H1 (cell line): ENCODE measurements at regions not wholly inside any gene's neighbourhood (a gene's known extent, or its start where the extent isn't known, plus 50 kb on each side); places are given as distances from the start of the nearest gene placed in this dataset.
"Not testable (repeated sequence)": the region's sequence is repeated elsewhere in the genome, so short reads cannot be mapped to it uniquely, and the experiment has no call there.

Source experiments
- CTCF ChIA-PET: fragments of 300-600 bp; sonication (Branson Sonifier 250); formaldehyde crosslinking; loops from one replicate; lab custom pipeline; 2021; ENCODE audit not compliant: partially characterized antibody; lab: Charles Lee
- POLR2A ChIA-PET: fragments of 300-600 bp; sonication (Branson Sonifier 250); formaldehyde crosslinking; loops from one replicate; lab custom pipeline; 2021; ENCODE audit warnings: inconsistent platforms; ENCODE audit not compliant: partially characterized antibody; lab: Charles Lee
- DNase-seq, 2 experiments: peaks; one replicate each; pipeline versions ENCODE4 v3.0.0 to v3.0.0-alpha.2; 2010 to 2022; ENCODE audit warnings: low spot score in 2 of 2, low read depth in 1 of 2, mixed read lengths in 1 of 2
- FAIRE-seq: peaks from 2 replicates; lab custom pipeline; 2011; peaks lifted over from hg19 to GRCh38; lab: Jason Lieb, UNC
- H2AFZ ChIP-seq: 2 replicates; pipeline ENCODE4 v1.8.1; 2012; ENCODE audit warnings: low read length, inconsistent platforms
- H2AK5ac ChIP-seq: 2 replicates; pipeline ENCODE4 v1.6.1; 2013; ENCODE audit warnings: low read depth, low read length
- H2BK120ac ChIP-seq: replicated peaks from 2 replicates; pipeline ENCODE3; 2013; ENCODE audit warnings: low read depth, low read length, inconsistent platforms
- H2BK12ac ChIP-seq: 2 replicates; pipeline ENCODE4 v1.6.1; 2013; ENCODE audit warnings: low read depth, low read length
- H2BK15ac ChIP-seq: 2 replicates; pipeline ENCODE4 v1.6.1; 2013; ENCODE audit warnings: low read length
- H2BK20ac ChIP-seq: 2 replicates; pipeline ENCODE4 v1.6.1; 2013; ENCODE audit warnings: low read length
- H2BK5ac ChIP-seq: 2 replicates; pipeline ENCODE4 v1.6.1; 2013; ENCODE audit warnings: low read depth, low read length
- H3K14ac ChIP-seq: 2 replicates; pipeline ENCODE4 v1.6.1; 2013; ENCODE audit warnings: inconsistent platforms; ENCODE audit not compliant: insufficient read length
- H3K18ac ChIP-seq: 2 replicates; pipeline ENCODE4 v1.6.1; 2013; ENCODE audit warnings: low read length; ENCODE audit errors: extremely low read depth
- H3K23ac ChIP-seq: 2 replicates; pipeline ENCODE4 v1.6.1; 2013; ENCODE audit warnings: inconsistent platforms; ENCODE audit not compliant: insufficient read length
- H3K23me2 ChIP-seq: 2 replicates; pipeline ENCODE4 v1.6.1; 2013; ENCODE audit warnings: low read depth, low read length
- H3K27ac ChIP-seq: 2 replicates; pipeline ENCODE4 v1.6.1; 2011; ENCODE audit warnings: low read depth, low read length, inconsistent platforms
- H3K27me3 ChIP-seq, 4 experiments: replicated peaks in 1 of 4; 1 replicate in 1 of 4; 2 replicates in 3 of 4; pipeline versions ENCODE4 v1.6.1 to v1.8.1; 2011 to 2013; ENCODE audit warnings: low read length in 3 of 4, mild to moderate bottlenecking in 3 of 4, inconsistent platforms in 2 of 4, mixed read lengths in 2 of 4, moderate library complexity in 1 of 4; ENCODE audit not compliant: control insufficient read depth in 3 of 4, insufficient read depth in 3 of 4; ENCODE audit errors: extremely low read depth in 1 of 4
- H3K36me3 ChIP-seq, 4 experiments: 2 replicates each; pipeline versions ENCODE4 v1.6.1 to v1.8.1; 2011 to 2013; ENCODE audit warnings: mild to moderate bottlenecking in 4 of 4, low read length in 3 of 4, moderate library complexity in 2 of 4, control low read depth in 1 of 4, inconsistent platforms in 1 of 4; ENCODE audit not compliant: insufficient read depth in 4 of 4, control insufficient read depth in 2 of 4
- H3K4ac ChIP-seq: replicated peaks from 2 replicates; pipeline ENCODE3; 2013; ENCODE audit warnings: low read length, low read depth, mixed read lengths, inconsistent platforms; ENCODE audit not compliant: insufficient read length
- H3K4me1 ChIP-seq, 4 experiments: replicated peaks in 1 of 4; 1 replicate in 1 of 4; 2 replicates in 3 of 4; pipeline versions ENCODE4 v1.6.1 to v1.8.1; 2011 to 2013; ENCODE audit warnings: low read length in 3 of 4, inconsistent platforms in 2 of 4, mixed read lengths in 1 of 4; ENCODE audit not compliant: insufficient read depth in 4 of 4, control insufficient read depth in 3 of 4
- H3K4me2 ChIP-seq, 2 experiments: 2 replicates each; pipeline versions ENCODE4 v1.6.1 to v1.8.1; 2011 to 2013; ENCODE audit warnings: low read depth in 2 of 2, low read length in 2 of 2, control low read depth in 1 of 2, inconsistent platforms in 1 of 2, mild to moderate bottlenecking in 1 of 2; ENCODE audit not compliant: insufficient read depth in 1 of 2
- H3K4me3 ChIP-seq, 4 experiments: fragments of 200-600, 300-600 bp in 1 of 4; sonication (generic), shearing (Covaris generic), sonication (Bioruptor Twin) in 1 of 4; 2 replicates each; pipeline versions ENCODE4 v1.5.1 to v1.8.1; 2011 to 2016; ENCODE audit warnings: low read length in 4 of 4, low read depth in 3 of 4, control low read depth in 2 of 4, inconsistent platforms in 2 of 4, mild to moderate bottlenecking in 2 of 4, mixed read lengths in 1 of 4, moderate library complexity in 1 of 4; ENCODE audit not compliant: insufficient read depth in 2 of 4; ENCODE audit errors: extremely low read depth in 1 of 4
- H3K56ac ChIP-seq: replicated peaks from 2 replicates; pipeline ENCODE3; 2013; ENCODE audit warnings: low read depth, mild to moderate bottlenecking, mixed read lengths, low read length, inconsistent platforms; ENCODE audit not compliant: insufficient read length
- H3K79me1 ChIP-seq: 2 replicates; pipeline ENCODE4 v1.6.1; 2013; ENCODE audit warnings: low read depth, low read length, control low read depth
- H3K79me2 ChIP-seq, 2 experiments: 2 replicates each; pipeline versions ENCODE4 v1.6.1 to v1.8.1; 2012 to 2013; ENCODE audit warnings: low read length in 2 of 2, mild to moderate bottlenecking in 2 of 2, inconsistent platforms in 1 of 2; ENCODE audit not compliant: insufficient read depth in 2 of 2, control insufficient read depth in 1 of 2
- H3K9ac ChIP-seq, 4 experiments: replicated peaks in 1 of 4; 1 replicate in 1 of 4; 2 replicates in 3 of 4; pipeline versions ENCODE4 v1.6.1 to v1.8.1; 2011 to 2013; ENCODE audit warnings: low read depth in 3 of 4, low read length in 3 of 4, control low read depth in 2 of 4, mild to moderate bottlenecking in 2 of 4, moderate library complexity in 2 of 4, inconsistent platforms in 1 of 4; ENCODE audit errors: extremely low read depth in 1 of 4
- H3K9me3 ChIP-seq, 2 experiments: 2 replicates each; pipeline versions ENCODE4 v1.6.1 to v1.8.1; 2012 to 2013; ENCODE audit warnings: mild to moderate bottlenecking in 2 of 2, moderate library complexity in 2 of 2, control low read depth in 1 of 2, inconsistent platforms in 1 of 2, low read depth in 1 of 2, low read length in 1 of 2, mixed read lengths in 1 of 2; ENCODE audit not compliant: insufficient read depth in 2 of 2
- H4K20me1 ChIP-seq, 2 experiments: replicated peaks in 1 of 2; 2 replicates each; pipeline versions ENCODE3 to v1.8.1; 2011 to 2013; ENCODE audit warnings: inconsistent platforms in 2 of 2, low read length in 2 of 2, mild to moderate bottlenecking in 1 of 2; ENCODE audit not compliant: insufficient read depth in 2 of 2, control insufficient read depth in 1 of 2
- H4K5ac ChIP-seq: 2 replicates; pipeline ENCODE4 v1.6.1; 2013; ENCODE audit warnings: low read length, low read depth, mixed read lengths, inconsistent platforms; ENCODE audit not compliant: insufficient read length
- H4K8ac ChIP-seq: 2 replicates; pipeline ENCODE4 v1.8.0; 2013; ENCODE audit warnings: mild to moderate bottlenecking, moderate library complexity, low read length, inconsistent platforms; ENCODE audit not compliant: insufficient read depth; ENCODE audit errors: extremely low read depth
- H4K91ac ChIP-seq: replicated peaks from 2 replicates; pipeline ENCODE3; 2013; ENCODE audit warnings: low read length, mixed read lengths, inconsistent platforms; ENCODE audit not compliant: insufficient read length
- WGBS, 2 experiments: shearing (Covaris generic) in 1 of 2; methylation state at CpG; one replicate each; pipeline versions ENCODE4 v1.1.6 to v1.1.7; 2013 to 2015; ENCODE audit warnings: low lambda C conversion rate in 2 of 2, mixed read lengths in 2 of 2, inconsistent platforms in 1 of 2, low coverage in 1 of 2, missing lambda C conversion rate in 1 of 2; ENCODE audit not compliant: insufficient replicate concordance in 2 of 2, insufficient coverage in 1 of 2, insufficient read length in 1 of 2; ENCODE audit errors: extremely low coverage in 1 of 2, missing lambda C conversion rate in 1 of 2; 5-methylcytosine and 5-hydroxymethylcytosine counted together

GRCh38 chr17:30625380-30625779, 148.2 kb downstream of the GOSR1 start:
- H4K20me1 ChIP-seq, H4K5ac ChIP-seq, H3K4me3 ChIP-seq, H3K23ac ChIP-seq, H3K56ac ChIP-seq, H2BK15ac ChIP-seq, H2BK120ac ChIP-seq, FAIRE-seq, POLR2A ChIA-PET, H3K27me3 ChIP-seq, H3K79me2 ChIP-seq, H4K91ac ChIP-seq, H3K14ac ChIP-seq, H2BK12ac ChIP-seq, H3K4me2 ChIP-seq, H4K8ac ChIP-seq, H2BK20ac ChIP-seq, H3K4me1 ChIP-seq, H3K4ac ChIP-seq, H3K79me1 ChIP-seq, H2AK5ac ChIP-seq, DNase-seq, H2BK5ac ChIP-seq, H3K9me3 ChIP-seq, H3K18ac ChIP-seq, H3K36me3 ChIP-seq, H2AFZ ChIP-seq, H3K9ac ChIP-seq, H3K23me2 ChIP-seq, H3K27ac ChIP-seq: not testable (repeated sequence)
- WGBS, 2 experiments, result 95% methylated on average over 7 of the region's 18 CpGs; no CpG with 5 or more reads in 1 of the 2 experiments
- CTCF ChIA-PET, result interaction anchor here (0.6 kb wide), 1 partner anchor 39 kb away, joined by 3 read pairs; no protein-coding TSS in a partner anchor

GRCh38 chr17:30624180-30624579, 147.0 kb downstream of the GOSR1 start:
- H4K5ac ChIP-seq, H3K14ac ChIP-seq, H3K27ac ChIP-seq, FAIRE-seq, H3K4me2 ChIP-seq, H3K56ac ChIP-seq, H4K8ac ChIP-seq, H2BK12ac ChIP-seq, DNase-seq, POLR2A ChIA-PET, H3K9me3 ChIP-seq, H3K79me2 ChIP-seq, H2BK15ac ChIP-seq, H2BK120ac ChIP-seq, H2BK20ac ChIP-seq, H3K36me3 ChIP-seq, H4K91ac ChIP-seq, H2BK5ac ChIP-seq, H3K23me2 ChIP-seq, H3K18ac ChIP-seq, H3K4me1 ChIP-seq, H3K79me1 ChIP-seq, H3K23ac ChIP-seq, CTCF ChIA-PET, H2AFZ ChIP-seq, H2AK5ac ChIP-seq, H4K20me1 ChIP-seq, H3K4ac ChIP-seq, H3K9ac ChIP-seq, H3K27me3 ChIP-seq, H3K4me3 ChIP-seq: not testable (repeated sequence)
- 98% methylated on average over 16 of the region's 16 CpGs; no CpG with 5 or more reads in 1 of the 2 experiments for WGBS, 2 experiments
